ENCODE measurements at regions not wholly inside any gene's neighbourhood (a gene's known extent, or its start where the extent isn't known, plus 50 kb on each side); places are given as distances from the start of the nearest gene placed in this dataset.

GRCh38 chr10:78200686-78201085 lies 167.0 kb downstream of the RPS24 start:
- no peak overlapping the region for H3K27ac Mint-ChIP-seq (ENCODE audit: unreplicated experiment)
- H3K9me3 Mint-ChIP-seq (ENCODE audit: unreplicated experiment) = no peaks in the 10 kb centered on the region
- TF ChIP-seq CTCF (IDR thresholded peaks at IDR 0.05) = no peak
- no peaks in the 10 kb centered on the region for H3K36me3 Mint-ChIP-seq (ENCODE audit: unreplicated experiment)
- DNase-seq (ENCODE audit: extremely low spot score, unreplicated experiment) = no peak
- H3K27me3 Mint-ChIP-seq (ENCODE audit: unreplicated experiment) = peaks cover 28% of the 10 kb centered on the region
- H3K4me1 Mint-ChIP-seq (ENCODE audit: unreplicated experiment) = peaks cover 5% of the 10 kb centered on the region
- H3K4me3 Mint-ChIP-seq (ENCODE audit: unreplicated experiment) = no peak overlapping the region

GRCh38 chr10:78202386-78202785 lies 168.7 kb downstream of the RPS24 start:
- no peak for DNase-seq (ENCODE audit: extremely low spot score, unreplicated experiment)
- Mint-ChIP-seq H3K27ac (ENCODE audit: unreplicated experiment) (no peak overlapping the region), H3K36me3 (ENCODE audit: unreplicated experiment) (no peaks in the 10 kb centered on the region), H3K27me3 (ENCODE audit: unreplicated experiment) (peaks cover 36% of the 10 kb centered on the region), H3K4me1 (ENCODE audit: unreplicated experiment) (peaks cover 5% of the 10 kb centered on the region), H3K4me3 (ENCODE audit: unreplicated experiment) (no peak overlapping the region), H3K9me3 (ENCODE audit: unreplicated experiment) (no peaks in the 10 kb centered on the region)
- no peak for TF ChIP-seq CTCF (IDR thresholded peaks at IDR 0.05)

GRCh38 chr10:78203915-78204818 lies 170.5 kb downstream of the RPS24 start:
- H3K27ac Mint-ChIP-seq (ENCODE audit: unreplicated experiment) = no peak overlapping the region
- H3K4me1 Mint-ChIP-seq (ENCODE audit: unreplicated experiment) = peaks cover 5% of the 10 kb centered on the region
- H3K9me3 Mint-ChIP-seq (ENCODE audit: unreplicated experiment) = no peaks in the 10 kb centered on the region
- no peak overlapping the region for H3K4me3 Mint-ChIP-seq (ENCODE audit: unreplicated experiment)
- no peak for DNase-seq (ENCODE audit: extremely low spot score, unreplicated experiment)
- peaks cover 47% of the 10 kb centered on the region for H3K27me3 Mint-ChIP-seq (ENCODE audit: unreplicated experiment)
- TF ChIP-seq CTCF (IDR thresholded peaks at IDR 0.05) = no peak
- H3K36me3 Mint-ChIP-seq (ENCODE audit: unreplicated experiment) = no peaks in the 10 kb centered on the region

DNA sequence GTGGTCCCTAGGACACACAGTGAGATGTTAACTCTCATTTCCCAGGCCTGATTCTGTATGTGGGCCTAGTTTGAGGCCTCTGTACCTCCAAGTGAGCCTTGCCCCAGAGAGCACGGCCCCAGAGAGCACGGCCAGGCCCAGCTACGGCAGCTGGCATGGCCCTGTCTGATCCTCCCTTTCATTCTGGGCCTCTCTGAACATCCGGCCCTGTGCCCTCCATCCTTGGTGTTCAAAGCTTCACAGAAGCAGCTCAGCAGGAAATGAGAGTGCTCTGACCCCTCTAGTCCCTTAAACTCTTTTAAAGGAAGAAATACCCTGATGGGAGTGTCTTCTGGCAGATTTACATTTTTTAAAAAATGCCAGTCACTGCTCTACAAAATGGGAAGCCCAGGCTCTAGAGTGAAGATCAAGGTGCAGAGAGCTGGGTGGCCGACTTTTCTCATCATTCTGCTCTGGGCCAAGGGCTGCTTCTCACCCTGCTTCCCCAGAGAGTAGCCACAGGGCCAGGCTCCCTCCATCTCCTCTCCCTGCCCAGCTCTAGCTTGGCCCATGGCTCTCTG lies 171.9 kb downstream of the RPS24 start:
- no peaks in the 10 kb centered on the region for H3K9me3 Mint-ChIP-seq (ENCODE audit: unreplicated experiment)
- H3K4me3 Mint-ChIP-seq (ENCODE audit: unreplicated experiment) = no peak overlapping the region
- no peaks in the 10 kb centered on the region for H3K36me3 Mint-ChIP-seq (ENCODE audit: unreplicated experiment)
- no peak overlapping the region for H3K27ac Mint-ChIP-seq (ENCODE audit: unreplicated experiment)
- peaks cover 50% of the 10 kb centered on the region for H3K27me3 Mint-ChIP-seq (ENCODE audit: unreplicated experiment)
- peaks cover 5% of the 10 kb centered on the region for H3K4me1 Mint-ChIP-seq (ENCODE audit: unreplicated experiment)
- DNase-seq (ENCODE audit: extremely low spot score, unreplicated experiment) = no peak
- TF ChIP-seq CTCF (IDR thresholded peaks at IDR 0.05) = no peak

DNA sequence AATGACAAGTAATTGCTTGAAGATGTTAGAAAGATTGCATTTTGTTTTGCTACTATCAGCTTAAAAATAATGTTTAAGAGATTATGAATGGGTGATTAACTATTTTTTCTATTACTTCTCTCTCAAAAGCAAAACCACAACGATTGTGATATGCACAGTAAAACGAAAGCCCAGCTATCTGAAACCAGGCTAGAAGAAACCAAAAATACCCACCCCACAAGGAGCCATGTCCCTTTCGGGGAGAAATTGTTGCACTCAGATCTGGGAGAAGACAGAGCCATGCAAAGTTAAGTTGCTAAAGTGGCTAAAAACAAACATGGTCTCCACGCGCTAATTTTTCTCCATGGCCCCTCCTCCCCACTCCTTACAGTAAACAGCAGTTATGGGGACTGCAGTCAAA lies 173.6 kb downstream of the RPS24 start:
- DNase-seq (ENCODE audit: extremely low spot score, unreplicated experiment) = no peak
- Mint-ChIP-seq H3K27ac (ENCODE audit: unreplicated experiment) (no peak overlapping the region), H3K4me1 (ENCODE audit: unreplicated experiment) (peaks cover 9% of the 10 kb centered on the region), H3K4me3 (ENCODE audit: unreplicated experiment) (no peak overlapping the region), H3K36me3 (ENCODE audit: unreplicated experiment) (no peaks in the 10 kb centered on the region), H3K27me3 (ENCODE audit: unreplicated experiment) (peaks cover 37% of the 10 kb centered on the region), H3K9me3 (ENCODE audit: unreplicated experiment) (no peaks in the 10 kb centered on the region)
- TF ChIP-seq CTCF (IDR thresholded peaks at IDR 0.05) = no peak
